WTC11 (cell line): ENCODE measurements at regions not wholly inside any gene's neighbourhood (a gene's known extent, or its start where the extent isn't known, plus 50 kb on each side); places are given as distances from the start of the nearest gene placed in this dataset.

ENCODE experiments used
- ATAC-seq: fragments of 200-7000 bp; cut with Tn5 transposase; 2 replicates; pipeline ENCODE4 v1.10.0; 2021; ENCODE audit warnings: mild to moderate bottlenecking, moderate library complexity
- CTCF ChIA-PET: fragments of 300-600 bp; sonication (Branson Sonifier 250); formaldehyde crosslinking; loops from one replicate; lab custom pipeline; 2021; ENCODE audit warnings: antibody characterized with exemption; lab: Charles Lee
- POLR2A ChIA-PET: fragments of 350-600 bp; sonication (Branson Sonifier 250); formaldehyde crosslinking; loops from one replicate; lab custom pipeline; 2021; ENCODE audit warnings: antibody characterized with exemption; lab: Charles Lee
- DNase-seq: peaks from one replicate; pipeline ENCODE4 v3.0.0; 2021; ENCODE audit warnings: low spot score
- H3K27ac Mint-ChIP-seq: 2 replicates; pipeline ENCODE4 v1.8.0; 2021; ENCODE audit warnings: mixed read lengths
- H3K27me3 Mint-ChIP-seq: 2 replicates; pipeline ENCODE4 v1.8.0; 2021; ENCODE audit warnings: low read depth, mild to moderate bottlenecking, moderate library complexity, mixed read lengths
- H3K36me3 Mint-ChIP-seq: 2 replicates; pipeline ENCODE4 v1.8.0; 2021; ENCODE audit warnings: mixed read lengths
- H3K4me1 Mint-ChIP-seq: 2 replicates; pipeline ENCODE4 v1.8.0; 2022; ENCODE audit warnings: mixed read lengths
- H3K4me3 Mint-ChIP-seq: 2 replicates; pipeline ENCODE4 v1.8.0; 2021; ENCODE audit warnings: mild to moderate bottlenecking, moderate library complexity, mixed read lengths
- H3K9me3 Mint-ChIP-seq: 2 replicates; pipeline ENCODE4 v1.8.0; 2021; ENCODE audit warnings: mixed read lengths
- AFF4 ChIP-seq: sonication (generic); formaldehyde crosslinking; IDR thresholded peaks from 2 replicates; pipeline ENCODE4 v1.8.1; 2023; ENCODE audit warnings: mild to moderate bottlenecking, missing genetic modification reagents, borderline replicate concordance
- ARID4B ChIP-seq: sonication (generic); formaldehyde crosslinking; IDR thresholded peaks from 2 replicates; pipeline ENCODE4 v1.8.0; 2023; ENCODE audit warnings: missing genetic modification reagents, mild to moderate bottlenecking, borderline replicate concordance
- CBFB ChIP-seq: sonication (generic); formaldehyde crosslinking; IDR thresholded peaks from 2 replicates; pipeline ENCODE4 v1.8.1; 2022; ENCODE audit warnings: mild to moderate bottlenecking, low read depth, missing genetic modification reagents
- CDX4 ChIP-seq: fragments of 250-450 bp; sonication (Bioruptor Pico); IDR thresholded peaks from 2 replicates; pipeline ENCODE4 v1.9.0; 2021; ENCODE audit warnings: moderate library complexity, mild to moderate bottlenecking, inconsistent platforms, borderline replicate concordance
- CREM ChIP-seq: sonication (generic); formaldehyde crosslinking; IDR thresholded peaks from 2 replicates; pipeline ENCODE4 v1.8.1; 2022; ENCODE audit warnings: mild to moderate bottlenecking, missing genetic modification reagents, moderate library complexity
- E2F1 ChIP-seq: sonication (generic); formaldehyde crosslinking; IDR thresholded peaks from 2 replicates; pipeline ENCODE4 v1.8.0; 2022; ENCODE audit warnings: mild to moderate bottlenecking, missing genetic modification reagents
- ESRRA ChIP-seq: sonication (generic); formaldehyde crosslinking; IDR thresholded peaks from 2 replicates; pipeline ENCODE4 v1.8.1; 2022; ENCODE audit warnings: mild to moderate bottlenecking, missing genetic modification reagents, borderline replicate concordance
- FOXK1 ChIP-seq: sonication (generic); formaldehyde crosslinking; IDR thresholded peaks from 2 replicates; pipeline ENCODE4 v1.8.0; 2022; ENCODE audit warnings: mild to moderate bottlenecking, moderate library complexity, missing genetic modification reagents
- JUN ChIP-seq: sonication (generic); formaldehyde crosslinking; IDR thresholded peaks from 2 replicates; pipeline ENCODE4 v1.8.0; 2023; ENCODE audit warnings: mild to moderate bottlenecking, missing genetic modification reagents
- NFYB ChIP-seq: sonication (generic); formaldehyde crosslinking; conservative IDR thresholded peaks from 2 replicates; pipeline ENCODE4 v1.8.0; 2022; ENCODE audit warnings: low read depth, missing genetic modification reagents
- NR1H2 ChIP-seq: sonication (generic); formaldehyde crosslinking; IDR thresholded peaks from 2 replicates; pipeline ENCODE4 v1.9.0; 2021; ENCODE audit warnings: mild to moderate bottlenecking, moderate library complexity, missing genetic modification reagents
- PREB ChIP-seq: sonication (generic); formaldehyde crosslinking; IDR thresholded peaks from 2 replicates; pipeline ENCODE4 v1.8.1; 2022; ENCODE audit warnings: mild to moderate bottlenecking, missing genetic modification reagents, moderate library complexity, borderline replicate concordance
- SP1 ChIP-seq: sonication (generic); formaldehyde crosslinking; conservative IDR thresholded peaks from 2 replicates; pipeline ENCODE4 v1.8.1; 2022; ENCODE audit warnings: missing genetic modification reagents
- TP53 ChIP-seq: sonication (generic); formaldehyde crosslinking; IDR thresholded peaks from 2 replicates; pipeline ENCODE4 v1.8.1; 2023; ENCODE audit warnings: mild to moderate bottlenecking, missing genetic modification reagents
- ZBTB21 ChIP-seq: sonication (generic); formaldehyde crosslinking; IDR thresholded peaks from 2 replicates; pipeline ENCODE4 v1.8.1; 2023; ENCODE audit warnings: mild to moderate bottlenecking, missing genetic modification reagents, borderline replicate concordance
- ZBTB43 ChIP-seq: sonication (generic); formaldehyde crosslinking; IDR thresholded peaks from 2 replicates; pipeline ENCODE4 v1.8.1; 2023; ENCODE audit warnings: mild to moderate bottlenecking, missing genetic modification reagents
- ZNF232 ChIP-seq: sonication (generic); formaldehyde crosslinking; IDR thresholded peaks from 2 replicates; pipeline ENCODE4 v1.8.0; 2022; ENCODE audit warnings: mild to moderate bottlenecking, missing genetic modification reagents
- ZNF317 ChIP-seq: sonication (generic); formaldehyde crosslinking; IDR thresholded peaks from 2 replicates; pipeline ENCODE4 v1.8.1; 2023; ENCODE audit warnings: low read depth, mild to moderate bottlenecking, moderate library complexity, missing genetic modification reagents, borderline replicate concordance
- ZNF396 ChIP-seq: fragments of 250-450 bp; sonication (Bioruptor Pico); IDR thresholded peaks from 2 replicates; pipeline ENCODE4 v1.8.0; 2021; ENCODE audit warnings: mild to moderate bottlenecking, moderate library complexity, borderline replicate concordance

- peaks cover 5% of the 10 kb centered on the region; the same call in 1 of the 2 replicates for H3K9me3 Mint-ChIP-seq
- no peak overlapping the region for H3K4me3 Mint-ChIP-seq
- TF ChIP-seq NFYB (CRISPR knock-in tag) (no peak), ESRRA (no peak), ZNF232 (CRISPR knock-in tag) (no peak), PREB (CRISPR knock-in tag) (no peak), SP1 (CRISPR knock-in tag) (no peak), ZBTB43 (no peak), ZBTB21 (CRISPR knock-in tag) (no peak), CDX4 (CRISPR knock-in tag) (no peak), JUN (CRISPR knock-in tag) (no peak), FOXK1 (CRISPR knock-in tag) (no peak), ZNF396 (CRISPR knock-in tag) (no peak), NR1H2 (CRISPR knock-in tag) (no peak), CBFB (CRISPR knock-in tag) (no peak), E2F1 (CRISPR knock-in tag) (no peak), TP53 (CRISPR knock-in tag) (no peak), CREM (CRISPR knock-in tag) (no peak), ZNF317 (CRISPR knock-in tag) (no peak)
- no peak overlapping the region for H3K27ac Mint-ChIP-seq
- POLR2A ChIA-PET, result no interaction called here
- CTCF ChIA-PET, result no interaction called here
- H3K36me3 Mint-ChIP-seq, result no peaks in the 10 kb centered on the region
- no peaks in the 10 kb centered on the region for H3K27me3 Mint-ChIP-seq
- no peak for DNase-seq
- no peak for ATAC-seq
- H3K4me1 Mint-ChIP-seq, result no peaks in the 10 kb centered on the region
Measured at GRCh38 chr4:178778496-178778895, 1336.3 kb upstream of the AGA start.

- H3K4me3 Mint-ChIP-seq, result no peak overlapping the region
- ATAC-seq, result no peak
- no peak for DNase-seq
- H3K36me3 Mint-ChIP-seq, result no peaks in the 10 kb centered on the region
- no peak overlapping the region for H3K27ac Mint-ChIP-seq
- no peaks in the 10 kb centered on the region for H3K27me3 Mint-ChIP-seq
- POLR2A ChIA-PET, result no interaction called here
- TF ChIP-seq ZNF232 (CRISPR knock-in tag), result no peak
- TF ChIP-seq ZNF317 (CRISPR knock-in tag), result no peak
- no peak for TF ChIP-seq AFF4 (CRISPR knock-in tag)
- no peak for TF ChIP-seq ARID4B (CRISPR knock-in tag)
- peaks cover 6% of the 10 kb centered on the region for H3K4me1 Mint-ChIP-seq
- CTCF ChIA-PET, result no interaction called here
- H3K9me3 Mint-ChIP-seq, result no peaks in the 10 kb centered on the region
Measured at GRCh38 chr4:178781779-178782178, 1339.5 kb upstream of the AGA start.
